Activated naive CD8-positive, alpha-beta T cell (primary cell): ENCODE measurements at regions not wholly inside any gene's neighbourhood (a gene's known extent, or its start where the extent isn't known, plus 50 kb on each side); places are given as distances from the start of the nearest gene placed in this dataset.

Experiments used
- H3K27ac Mint-ChIP-seq: one replicate; pipeline ENCODE4 v1.8.0; 2021; ENCODE audit warnings: mixed read lengths
- H3K27me3 Mint-ChIP-seq: one replicate; pipeline ENCODE4 v1.8.0; 2021; ENCODE audit warnings: mixed read lengths
- H3K36me3 Mint-ChIP-seq: one replicate; pipeline ENCODE4 v1.8.0; 2021; ENCODE audit warnings: mixed read lengths
- H3K4me1 Mint-ChIP-seq: one replicate; pipeline ENCODE4 v1.8.0; 2021; ENCODE audit warnings: low read depth, mixed read lengths
- H3K4me3 Mint-ChIP-seq: one replicate; pipeline ENCODE4 v1.8.0; 2021; ENCODE audit warnings: mild to moderate bottlenecking, mixed read lengths
- H3K9me3 Mint-ChIP-seq: one replicate; pipeline ENCODE4 v1.8.0; 2021; ENCODE audit warnings: low read depth, mixed read lengths

- Mint-ChIP-seq H3K4me3 (no peak overlapping the region), H3K27ac (no peak overlapping the region), H3K27me3 (peaks cover 8% of the 10 kb centered on the region), H3K9me3 (peaks cover 5% of the 10 kb centered on the region), H3K36me3 (no peaks in the 10 kb centered on the region), H3K4me1 (no peaks in the 10 kb centered on the region)
These were observed 149.9 kb upstream of the HTR2A start for GRCh38 chr13:47046706-47047105.

- peaks cover 13% of the 10 kb centered on the region for H3K27me3 Mint-ChIP-seq
- H3K36me3 Mint-ChIP-seq, result no peaks in the 10 kb centered on the region
- H3K4me1 Mint-ChIP-seq, result no peaks in the 10 kb centered on the region
- peaks cover 3% of the 10 kb centered on the region for H3K9me3 Mint-ChIP-seq
- no peak overlapping the region for H3K27ac Mint-ChIP-seq
- H3K4me3 Mint-ChIP-seq, result no peak overlapping the region
These were observed 148.0 kb upstream of the HTR2A start for GRCh38 chr13:47044842-47045241.

DNA sequence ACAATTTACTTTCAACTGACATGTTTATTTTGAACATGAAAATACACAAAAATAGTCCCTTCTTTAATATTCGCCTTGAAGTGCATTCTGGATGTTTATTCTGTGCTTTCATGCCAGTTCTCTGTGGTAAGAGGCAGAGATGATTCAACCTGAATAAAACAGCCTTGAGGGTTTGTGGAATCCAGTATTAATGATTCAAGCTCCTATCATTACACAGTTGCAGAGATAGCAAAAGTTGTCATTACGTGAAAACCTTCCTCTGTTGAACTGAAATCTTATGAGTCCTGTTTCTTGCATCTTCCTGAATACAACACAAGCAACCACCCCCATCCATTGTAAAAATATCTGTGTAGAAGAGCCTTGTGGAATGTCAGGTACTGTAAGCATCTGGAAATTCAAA is 142.3 kb upstream of the HTR2A start:
- Mint-ChIP-seq H3K9me3 (peaks cover 3% of the 10 kb centered on the region), H3K4me1 (no peaks in the 10 kb centered on the region), H3K27me3 (peaks cover 15% of the 10 kb centered on the region), H3K27ac (no peak overlapping the region), H3K36me3 (no peaks in the 10 kb centered on the region), H3K4me3 (no peak overlapping the region)

- Mint-ChIP-seq H3K27ac (no peak overlapping the region), H3K36me3 (no peaks in the 10 kb centered on the region), H3K9me3 (peaks cover 3% of the 10 kb centered on the region), H3K27me3 (peaks cover 14% of the 10 kb centered on the region), H3K4me1 (no peaks in the 10 kb centered on the region), H3K4me3 (no peak overlapping the region)
These were observed 141.3 kb upstream of the HTR2A start for GRCh38 chr13:47038188-47038587.

DNA sequence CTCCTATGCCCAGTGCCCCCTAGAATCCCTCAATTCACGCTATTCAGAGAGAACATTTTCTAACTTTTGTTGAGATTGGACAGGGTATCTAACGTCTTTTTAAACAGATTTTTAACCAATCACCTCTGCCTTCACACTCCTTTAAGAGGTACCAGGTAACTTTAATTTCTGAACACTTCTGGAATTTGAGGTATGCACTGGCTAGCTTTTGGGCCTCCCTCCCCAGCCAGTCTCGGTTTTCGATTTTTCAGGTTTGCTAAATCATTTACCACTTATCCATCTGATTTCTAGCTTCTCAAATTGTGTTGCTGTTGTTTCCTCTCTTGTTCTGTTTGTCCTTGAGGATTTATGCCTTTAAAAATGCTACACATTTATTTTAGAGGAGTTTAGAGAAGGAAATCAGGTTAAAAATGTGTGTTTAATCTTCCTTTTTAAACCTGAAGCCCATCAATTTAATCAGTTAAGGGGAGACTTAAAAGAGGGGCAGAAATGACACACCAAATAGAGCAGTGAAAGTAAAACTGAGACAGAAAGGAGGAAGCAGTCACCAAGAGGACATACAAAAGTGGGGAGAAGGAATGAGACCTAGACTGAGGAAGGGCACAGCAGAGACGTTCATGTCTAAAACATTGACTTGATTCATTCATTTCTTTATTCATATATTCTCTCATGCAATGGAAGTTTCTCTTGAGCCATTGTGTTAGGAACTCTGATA is 139.6 kb upstream of the HTR2A start:
- Mint-ChIP-seq H3K4me3 (no peak overlapping the region), H3K27me3 (peaks cover 17% of the 10 kb centered on the region), H3K9me3 (peaks cover 3% of the 10 kb centered on the region), H3K36me3 (no peaks in the 10 kb centered on the region), H3K27ac (no peak overlapping the region), H3K4me1 (no peaks in the 10 kb centered on the region)

DNA sequence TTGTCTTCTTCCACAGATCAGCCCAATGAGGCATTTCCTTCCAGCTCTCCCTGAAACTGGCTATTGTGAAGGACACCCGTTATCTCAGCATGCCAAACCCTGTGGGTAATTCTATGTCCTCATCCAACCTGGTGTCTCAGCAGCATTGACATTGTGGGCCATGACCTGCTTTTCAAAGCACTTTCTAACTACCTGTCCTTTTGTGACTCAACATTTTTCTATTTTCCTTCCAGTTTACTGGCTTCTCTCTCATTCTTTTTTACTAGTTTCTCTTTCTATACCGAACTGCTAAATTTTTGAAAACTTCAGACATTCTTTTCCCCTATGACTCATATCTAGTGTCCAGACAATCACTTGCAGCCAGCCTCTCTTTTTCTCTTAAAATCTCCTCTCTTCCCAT is 136.4 kb upstream of the HTR2A start:
- Mint-ChIP-seq H3K9me3 (no peaks in the 10 kb centered on the region), H3K27ac (no peak overlapping the region), H3K4me3 (no peak overlapping the region), H3K36me3 (no peaks in the 10 kb centered on the region), H3K27me3 (peaks cover 12% of the 10 kb centered on the region), H3K4me1 (no peaks in the 10 kb centered on the region)

DNA sequence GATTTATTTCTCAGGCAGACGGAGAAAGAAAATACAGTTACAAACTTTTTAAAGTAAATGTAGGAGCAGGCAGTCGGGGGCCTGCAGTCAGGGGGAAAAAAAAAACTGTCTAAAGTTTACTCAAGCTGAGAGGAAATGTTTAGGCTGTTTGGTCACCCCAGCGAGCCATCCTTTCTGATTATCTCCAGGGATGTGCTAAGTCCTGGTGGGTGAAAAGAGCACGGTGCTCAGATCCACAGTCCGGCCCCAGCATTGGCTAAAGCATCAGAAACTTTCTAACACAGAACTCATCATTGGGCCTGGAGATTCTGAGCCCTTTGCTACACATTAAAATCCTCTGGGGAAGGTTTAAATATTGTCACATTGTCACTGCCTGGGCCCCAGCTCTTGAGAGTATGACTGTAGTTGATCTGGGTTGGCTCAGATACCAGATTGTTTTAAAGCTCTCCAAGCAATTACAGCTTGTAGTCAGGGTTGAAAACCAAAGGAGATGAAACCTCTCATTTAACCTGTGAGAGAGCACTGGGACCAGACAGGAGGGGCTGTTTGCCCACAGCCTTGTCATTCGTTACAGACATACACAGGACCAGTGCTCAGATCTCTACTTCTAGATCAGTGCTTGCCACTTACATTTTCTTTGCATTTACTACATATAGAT is 131.1 kb upstream of the HTR2A start:
- H3K27ac Mint-ChIP-seq, result no peak overlapping the region
- no peaks in the 10 kb centered on the region for H3K9me3 Mint-ChIP-seq

GRCh38 chr13:47025791-47026447 is 129.1 kb upstream of the HTR2A start:
- no peaks in the 10 kb centered on the region for H3K4me1 Mint-ChIP-seq
- H3K9me3 Mint-ChIP-seq, result no peaks in the 10 kb centered on the region
- H3K36me3 Mint-ChIP-seq, result no peaks in the 10 kb centered on the region
- H3K27ac Mint-ChIP-seq, result no peak overlapping the region
- H3K27me3 Mint-ChIP-seq, result no peaks in the 10 kb centered on the region
- no peak overlapping the region for H3K4me3 Mint-ChIP-seq

More for the DNA sequence above, 131.1 kb upstream of the HTR2A start:
- Mint-ChIP-seq H3K4me3 (no peak overlapping the region), H3K36me3 (no peaks in the 10 kb centered on the region), H3K4me1 (no peaks in the 10 kb centered on the region), H3K27me3 (peaks cover under 1% of the 10 kb centered on the region)

DNA sequence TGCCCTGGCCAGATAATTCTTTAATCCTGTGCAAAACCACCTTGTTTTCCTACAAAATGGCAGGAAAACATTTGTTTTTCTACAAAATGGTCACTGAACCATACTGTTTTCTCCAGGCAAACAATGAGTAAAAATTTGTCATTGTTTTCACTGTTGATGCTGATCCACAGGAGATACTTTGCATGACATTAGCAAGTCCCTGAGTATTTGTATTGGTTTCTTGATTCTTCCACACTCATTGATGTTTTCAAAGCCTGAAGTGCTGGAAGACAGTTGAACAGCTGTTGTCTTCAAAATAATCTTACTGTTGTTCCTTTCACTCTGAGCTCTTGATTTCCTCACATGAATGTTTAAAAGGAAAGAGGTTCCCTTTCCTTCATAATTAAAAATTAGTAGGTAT is 123.1 kb upstream of the HTR2A start:
- peaks cover 9% of the 10 kb centered on the region for H3K9me3 Mint-ChIP-seq
- H3K36me3 Mint-ChIP-seq, result no peaks in the 10 kb centered on the region
- H3K27ac Mint-ChIP-seq, result no peak overlapping the region
- peaks cover 2% of the 10 kb centered on the region for H3K27me3 Mint-ChIP-seq
- H3K4me3 Mint-ChIP-seq, result no peak overlapping the region
- no peaks in the 10 kb centered on the region for H3K4me1 Mint-ChIP-seq

- H3K4me3 Mint-ChIP-seq, result no peak overlapping the region
- peaks cover 2% of the 10 kb centered on the region for H3K27me3 Mint-ChIP-seq
- H3K27ac Mint-ChIP-seq, result no peak overlapping the region
- peaks cover 9% of the 10 kb centered on the region for H3K9me3 Mint-ChIP-seq
- H3K36me3 Mint-ChIP-seq, result no peaks in the 10 kb centered on the region
- no peaks in the 10 kb centered on the region for H3K4me1 Mint-ChIP-seq
These were observed 120.6 kb upstream of the HTR2A start for GRCh38 chr13:47017476-47017875.

- no peaks in the 10 kb centered on the region for H3K36me3 Mint-ChIP-seq
- H3K4me3 Mint-ChIP-seq, result no peak overlapping the region
- no peaks in the 10 kb centered on the region for H3K4me1 Mint-ChIP-seq
- no peak overlapping the region for H3K27ac Mint-ChIP-seq
- H3K9me3 Mint-ChIP-seq, result no peaks in the 10 kb centered on the region
- peaks cover 4% of the 10 kb centered on the region for H3K27me3 Mint-ChIP-seq
These were observed 111.5 kb upstream of the HTR2A start for GRCh38 chr13:47008318-47008717.

DNA sequence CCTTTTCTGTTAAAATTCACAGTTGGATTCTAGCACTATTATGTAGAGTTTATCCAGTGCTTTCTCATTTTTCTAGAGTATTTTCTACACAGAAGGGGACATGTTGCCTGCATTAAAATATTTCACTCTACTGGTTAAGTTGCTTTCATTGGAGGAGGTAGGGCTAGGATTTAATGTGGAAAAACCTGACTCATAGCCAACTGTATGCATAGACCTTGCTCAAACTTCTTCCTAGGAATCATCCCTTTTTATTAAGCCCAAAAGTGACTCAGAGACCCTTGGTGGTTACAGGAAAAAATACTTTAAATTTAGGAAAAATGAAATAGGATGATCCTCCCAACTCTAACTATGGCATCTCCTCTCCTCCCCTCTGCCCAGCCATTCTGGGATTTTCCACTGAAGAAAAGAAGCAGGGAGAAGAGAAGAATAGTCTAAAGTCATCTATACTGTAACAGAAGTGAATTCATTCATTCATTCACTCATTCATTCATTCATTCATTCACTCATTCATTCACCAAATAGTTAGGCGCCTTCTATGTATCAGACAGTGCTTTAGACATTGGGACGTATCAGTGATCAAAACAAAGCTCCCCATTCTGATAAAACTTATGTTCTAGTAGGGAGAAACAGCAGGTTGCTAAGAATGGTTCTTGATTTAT is 109.0 kb upstream of the HTR2A start:
- Mint-ChIP-seq H3K27me3 (peaks cover 7% of the 10 kb centered on the region), H3K27ac (no peak overlapping the region), H3K4me3 (no peak overlapping the region), H3K4me1 (no peaks in the 10 kb centered on the region), H3K36me3 (no peaks in the 10 kb centered on the region), H3K9me3 (no peaks in the 10 kb centered on the region)

DNA sequence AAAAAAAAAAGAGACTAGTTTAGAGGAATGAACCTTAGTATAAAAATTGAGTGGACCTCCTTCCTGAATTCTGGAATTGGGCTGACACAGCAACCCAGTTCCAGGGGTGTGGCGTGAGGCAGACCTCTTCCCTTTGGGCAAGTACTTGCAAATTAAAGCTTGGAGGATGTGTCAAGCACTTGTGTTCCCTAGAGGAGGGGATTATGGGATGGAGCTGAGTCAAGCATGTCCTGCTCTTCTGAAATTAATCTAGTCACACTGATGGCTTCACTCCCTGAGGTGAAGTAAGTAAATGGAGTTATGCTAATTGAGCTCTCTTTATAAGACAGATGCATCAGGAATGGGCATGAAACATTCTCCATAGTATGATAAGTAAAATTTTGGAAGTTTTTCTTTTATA is 107.7 kb upstream of the HTR2A start:
- Mint-ChIP-seq H3K27me3 (peaks cover 7% of the 10 kb centered on the region), H3K4me1 (no peaks in the 10 kb centered on the region), H3K4me3 (no peak overlapping the region), H3K36me3 (no peaks in the 10 kb centered on the region), H3K27ac (no peak overlapping the region), H3K9me3 (no peaks in the 10 kb centered on the region)

- no peaks in the 10 kb centered on the region for H3K36me3 Mint-ChIP-seq
- H3K9me3 Mint-ChIP-seq, result no peaks in the 10 kb centered on the region
- no peak overlapping the region for H3K27ac Mint-ChIP-seq
- H3K4me1 Mint-ChIP-seq, result no peaks in the 10 kb centered on the region
- H3K27me3 Mint-ChIP-seq, result peaks cover 7% of the 10 kb centered on the region
- no peak overlapping the region for H3K4me3 Mint-ChIP-seq
These were observed 107.2 kb upstream of the HTR2A start for GRCh38 chr13:47004027-47004426.

DNA sequence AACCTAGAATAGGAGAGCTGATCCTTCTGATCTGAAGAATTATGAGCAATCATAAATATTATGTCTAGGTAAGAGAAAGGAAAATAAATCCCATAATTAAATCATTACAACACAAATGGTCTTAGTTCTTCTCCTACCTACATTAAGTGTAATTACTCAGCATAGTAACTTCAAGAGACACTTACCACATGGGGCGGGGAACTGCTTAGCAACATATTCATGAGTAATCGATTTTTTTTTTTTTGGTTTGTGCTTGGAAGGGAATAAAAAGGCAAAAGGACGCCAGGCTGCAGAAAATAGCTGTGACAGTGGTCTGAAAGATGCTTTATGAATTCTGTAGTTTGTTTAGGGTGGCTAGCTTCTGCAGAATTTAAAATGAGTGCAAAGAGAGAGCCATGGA is 103.3 kb upstream of the HTR2A start:
- Mint-ChIP-seq H3K9me3 (no peaks in the 10 kb centered on the region), H3K27ac (no peak overlapping the region), H3K4me3 (no peak overlapping the region), H3K36me3 (no peaks in the 10 kb centered on the region), H3K27me3 (peaks cover 4% of the 10 kb centered on the region), H3K4me1 (no peaks in the 10 kb centered on the region)
